ENCODE measurements at regions not wholly inside any gene's neighbourhood (a gene's known extent, or its start where the extent isn't known, plus 50 kb on each side); places are given as distances from the start of the nearest gene placed in this dataset.
A peak's percentile ranks its signal among the peaks of the same experiment; 100 is the strongest.

GRCh38 chr5:28710360-28710759 lies 1672.0 kb upstream of the CDH9 start:
- H4K8ac ChIP-seq (replicated peaks; ENCODE audit: insufficient read length, low read depth, low read length) = no peak overlapping the region
- no peak overlapping the region for H3K27ac Mint-ChIP-seq
- H3K9ac ChIP-seq (ENCODE audit: extremely low read depth, insufficient read length, low read length) = no peak overlapping the region
- H2BK15ac ChIP-seq (ENCODE audit: low read depth, low read length) = no peak overlapping the region
- no peak overlapping the region for H4K91ac ChIP-seq (ENCODE audit: insufficient read length, low read depth, low read length)
- TF ChIP-seq, protein P1, sequence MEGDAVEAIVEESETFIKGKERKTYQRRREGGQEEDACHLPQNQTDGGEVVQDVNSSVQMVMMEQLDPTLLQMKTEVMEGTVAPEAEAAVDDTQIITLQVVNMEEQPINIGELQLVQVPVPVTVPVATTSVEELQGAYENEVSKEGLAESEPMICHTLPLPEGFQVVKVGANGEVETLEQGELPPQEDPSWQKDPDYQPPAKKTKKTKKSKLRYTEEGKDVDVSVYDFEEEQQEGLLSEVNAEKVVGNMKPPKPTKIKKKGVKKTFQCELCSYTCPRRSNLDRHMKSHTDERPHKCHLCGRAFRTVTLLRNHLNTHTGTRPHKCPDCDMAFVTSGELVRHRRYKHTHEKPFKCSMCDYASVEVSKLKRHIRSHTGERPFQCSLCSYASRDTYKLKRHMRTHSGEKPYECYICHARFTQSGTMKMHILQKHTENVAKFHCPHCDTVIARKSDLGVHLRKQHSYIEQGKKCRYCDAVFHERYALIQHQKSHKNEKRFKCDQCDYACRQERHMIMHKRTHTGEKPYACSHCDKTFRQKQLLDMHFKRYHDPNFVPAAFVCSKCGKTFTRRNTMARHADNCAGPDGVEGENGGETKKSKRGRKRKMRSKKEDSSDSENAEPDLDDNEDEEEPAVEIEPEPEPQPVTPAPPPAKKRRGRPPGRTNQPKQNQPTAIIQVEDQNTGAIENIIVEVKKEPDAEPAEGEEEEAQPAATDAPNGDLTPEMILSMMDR (conservative IDR thresholded peaks at IDR 0.05) = peak; percentile 48
- H2AK5ac ChIP-seq (ENCODE audit: insufficient read length, low read length) = no peak overlapping the region
- no peaks in the 10 kb centered on the region; a peak in 1 of 5 replicates for H3K9me3 Mint-ChIP-seq
- H3K23me2 ChIP-seq (ENCODE audit: insufficient read length, low read depth, low read length, poor library complexity, severe bottlenecking) = no peaks in the 10 kb centered on the region
- no peak overlapping the region for H2BK20ac ChIP-seq (ENCODE audit: low read depth, low read length, poor library complexity, severe bottlenecking)
- H2AFZ ChIP-seq (ENCODE audit: low read length) = no peak overlapping the region
- H3K4me1 Mint-ChIP-seq = no peaks in the 10 kb centered on the region
- H4K5ac ChIP-seq (ENCODE audit: insufficient read length, low read depth, low read length) = no peak overlapping the region
- no peaks in the 10 kb centered on the region for H3K36me3 Mint-ChIP-seq (ENCODE audit: insufficient read depth in 1 of 3, low read depth in 3 of 3)
- no peak overlapping the region for H2BK12ac ChIP-seq (ENCODE audit: insufficient read length, low read depth, low read length)
- no peak overlapping the region for H3K18ac ChIP-seq (ENCODE audit: insufficient read length, low read depth, low read length)
- H2BK5ac ChIP-seq (ENCODE audit: insufficient read length, low read length) = no peak overlapping the region
- no peaks in the 10 kb centered on the region for H3K4me1 ChIP-seq (ENCODE audit: insufficient read depth, low read length)
- H3K9me3 ChIP-seq (ENCODE audit: control insufficient read depth, low read depth, low read length) = no peaks in the 10 kb centered on the region
- no peak overlapping the region for H3K4me2 ChIP-seq (ENCODE audit: insufficient read depth, insufficient read length, low read length)
- no peak overlapping the region for H3K4me3 Mint-ChIP-seq
- no peak overlapping the region for H3K27ac ChIP-seq (ENCODE audit: insufficient read length, low read depth, low read length)
- no peaks in the 10 kb centered on the region for H4K20me1 ChIP-seq (ENCODE audit: control insufficient read depth, insufficient read depth, insufficient read length)
- no peaks in the 10 kb centered on the region for H3K79me2 ChIP-seq (ENCODE audit: insufficient read depth, low read length)
- H2BK120ac ChIP-seq (ENCODE audit: low read depth, low read length, poor library complexity, severe bottlenecking) = no peak overlapping the region
- no peak overlapping the region for H3K56ac ChIP-seq (ENCODE audit: insufficient read length, low read depth, low read length)
- H3K27me3 Mint-ChIP-seq (ENCODE audit: low read depth) = no peaks in the 10 kb centered on the region
- DNase-seq = no peak
- H3K79me1 ChIP-seq (ENCODE audit: insufficient read depth, low read depth, low read length, poor library complexity, severe bottlenecking) = no peaks in the 10 kb centered on the region
- no peak overlapping the region for H3K14ac ChIP-seq (ENCODE audit: insufficient read depth, low read length)
- no peak overlapping the region for H3K23ac ChIP-seq (ENCODE audit: insufficient read length, low read depth, low read length)
- no peaks in the 10 kb centered on the region for H3K27me3 ChIP-seq (ENCODE audit: insufficient read depth, low read length)
- H3K4ac ChIP-seq (ENCODE audit: low read depth, low read length) = no peak overlapping the region
- no peak overlapping the region for H3T11ph ChIP-seq (ENCODE audit: low read length)

All from H9 (cell line).